H7 (cell line): ENCODE measurements at regions not wholly inside any gene's neighbourhood (a gene's known extent, or its start where the extent isn't known, plus 50 kb on each side); places are given as distances from the start of the nearest gene placed in this dataset.
"Not testable (repeated sequence)": the region's sequence is repeated elsewhere in the genome, so short reads cannot be mapped to it uniquely, and the experiment has no call there.

Experiments
- DNase-seq: peaks from one replicate; pipeline ENCODE4 v3.0.0; 2012
- H3K27me3 ChIP-seq: 2 replicates; pipeline ENCODE4 v1.6.0; 2011; ENCODE audit warnings: mild to moderate bottlenecking, low read length; ENCODE audit not compliant: control insufficient read depth, insufficient read depth
- H3K36me3 ChIP-seq: replicated peaks from 2 replicates; pipeline ENCODE4 v1.5.1; 2011; ENCODE audit warnings: low read length; ENCODE audit not compliant: control insufficient read depth, insufficient read depth
- H3K4me3 ChIP-seq: 2 replicates; pipeline ENCODE4 v1.5.1; 2011; ENCODE audit warnings: low read depth, mild to moderate bottlenecking, control low read depth, low read length, moderate library complexity; ENCODE audit not compliant: insufficient read depth

GRCh38 chr3:193174140-193174539 is 66.9 kb upstream of the PLAAT1 start:
- Histone ChIP-seq H3K36me3 (no peaks in the 10 kb centered on the region), H3K27me3 (no peaks in the 10 kb centered on the region)
- no peak for DNase-seq

GRCh38 chr3:193179332-193180012 is 61.5 kb upstream of the PLAAT1 start:
- H3K36me3 ChIP-seq, DNase-seq, H3K27me3 ChIP-seq, H3K4me3 ChIP-seq: not testable (repeated sequence)

More at GRCh38 chr3:193174140-193174539, 66.9 kb upstream of the PLAAT1 start:
- no peak overlapping the region for H3K4me3 ChIP-seq

GRCh38 chr3:193187070-193187722 is 53.8 kb upstream of the PLAAT1 start:
- Histone ChIP-seq H3K4me3 (no peak overlapping the region), H3K36me3 (no peaks in the 10 kb centered on the region), H3K27me3 (no peaks in the 10 kb centered on the region)
- DNase-seq: no peak

- Histone ChIP-seq H3K27me3 (no peaks in the 10 kb centered on the region), H3K36me3 (no peaks in the 10 kb centered on the region), H3K4me3 (no peak overlapping the region)
- DNase-seq: peak; percentile 68
Observed at GRCh38 chr3:193190146-193190786, 50.8 kb upstream of the PLAAT1 start.
